SK-N-SH (cell line): ENCODE measurements at regions not wholly inside any gene's neighbourhood (a gene's known extent, or its start where the extent isn't known, plus 50 kb on each side); places are given as distances from the start of the nearest gene placed in this dataset.

Source experiments
- CTCF ChIA-PET: fragments of 300-600, 350-600 bp; formaldehyde crosslinking; extraction: SDS; loops from one replicate; lab custom pipeline; 2021; lab: Yijun Ruan, JAX
- POLR2A ChIA-PET: fragments of 350-600 bp; sonication (Branson Sonifier 250); formaldehyde crosslinking; extraction: SDS; loops from one replicate; lab custom pipeline; 2020; ENCODE audit warnings: antibody characterized with exemption, inconsistent platforms; lab: Yijun Ruan, JAX
- DNase-seq: peaks from one replicate; pipeline ENCODE4 v3.0.0; 2012
- H2AFZ ChIP-seq: fragments of 200-600 bp; sonication (generic); 2 replicates; pipeline ENCODE4 v1.8.1; 2016; ENCODE audit warnings: antibody characterized with exemption, mild to moderate bottlenecking, low read depth
- H3F3A ChIP-seq: fragments of 200-600 bp; sonication (generic); replicated peaks from 2 replicates; pipeline ENCODE3; 2016; ENCODE audit warnings: antibody characterized with exemption, mild to moderate bottlenecking; ENCODE audit not compliant: insufficient read depth
- H3K27ac ChIP-seq, 2 experiments: fragments of 200-500 bp in 1 of 2; fragments of 200-600 bp in 1 of 2; sonication (Bioruptor generic) in 1 of 2; sonication (generic), shearing (Covaris generic) in 1 of 2; 2 replicates each; pipeline versions ENCODE4 v1.5.1 to v1.6.1; 2014 to 2016; ENCODE audit warnings: low read depth in 2 of 2, inconsistent platforms in 1 of 2, low read length in 1 of 2, mild to moderate bottlenecking in 1 of 2, mixed read lengths in 1 of 2
- H3K27me3 ChIP-seq: fragments of 200-600 bp; sonication (generic), shearing (Covaris generic); 2 replicates; pipeline ENCODE4 v1.6.1; 2016; ENCODE audit warnings: mixed run types; ENCODE audit not compliant: insufficient read depth
- H3K36me3 ChIP-seq, 2 experiments: fragments of 200-500 bp in 1 of 2; fragments of 200-600 bp in 1 of 2; sonication (Bioruptor generic) in 1 of 2; sonication (generic) in 1 of 2; replicated peaks in 1 of 2; 2 replicates each; pipeline versions ENCODE3 to v1.5.1; 2014 to 2016; ENCODE audit warnings: low read length in 1 of 2, mild to moderate bottlenecking in 1 of 2; ENCODE audit not compliant: insufficient read depth in 2 of 2, control insufficient read depth in 1 of 2
- H3K4me1 ChIP-seq, 2 experiments: fragments of 200-500 bp in 1 of 2; fragments of 200-600 bp in 1 of 2; sonication (Bioruptor generic) in 1 of 2; sonication (generic), shearing (Covaris generic) in 1 of 2; 2 replicates each; pipeline versions ENCODE4 v1.5.1 to v1.6.1; 2014 to 2016; ENCODE audit warnings: low read depth in 1 of 2, low read length in 1 of 2, mixed run types in 1 of 2; ENCODE audit not compliant: insufficient read depth in 2 of 2, control insufficient read depth in 1 of 2
- H3K4me2 ChIP-seq: fragments of 200-600 bp; sonication (generic), shearing (Covaris generic); 2 replicates; pipeline ENCODE4 v1.6.1; 2017; ENCODE audit warnings: mixed run types
- H3K4me3 ChIP-seq, 2 experiments: fragments of 200-500 bp in 1 of 2; fragments of 200-600 bp in 1 of 2; sonication (Bioruptor generic) in 1 of 2; sonication (generic), shearing (Covaris generic) in 1 of 2; 2 replicates each; pipeline versions ENCODE4 v1.5.1 to v1.8.1; 2014 to 2016; ENCODE audit warnings: low read depth in 2 of 2, inconsistent platforms in 1 of 2, low read length in 1 of 2, mild to moderate bottlenecking in 1 of 2, mixed read lengths in 1 of 2, moderate library complexity in 1 of 2
- H3K79me2 ChIP-seq: fragments of 200-600 bp; sonication (generic); 2 replicates; pipeline ENCODE4 v1.8.1; 2017; ENCODE audit warnings: mild to moderate bottlenecking; ENCODE audit not compliant: insufficient read depth
- H3K9ac ChIP-seq: fragments of 200-600 bp; sonication (generic); 2 replicates; pipeline ENCODE4 v1.6.1; 2017; ENCODE audit warnings: mixed run types
- H3K9me2 ChIP-seq: fragments of 200-600 bp; sonication (generic); 2 replicates; pipeline ENCODE4 v1.6.1; 2017; ENCODE audit warnings: mixed run types
- H3K9me3 ChIP-seq: fragments of 200-600 bp; sonication (generic); 2 replicates; pipeline ENCODE4 v1.6.1; 2017; ENCODE audit warnings: mixed run types, mild to moderate bottlenecking, moderate library complexity
- H4K20me1 ChIP-seq: fragments of 200-600 bp; sonication (generic); 2 replicates; pipeline ENCODE4 v1.6.1; 2017; ENCODE audit warnings: mild to moderate bottlenecking, mixed run types; ENCODE audit not compliant: insufficient read depth
- FOSL2 ChIP-seq: IDR thresholded peaks from 2 replicates; pipeline ENCODE4 v1.4.0; 2012; ENCODE audit warnings: low read depth, mild to moderate bottlenecking, moderate library complexity, borderline replicate concordance
- FOXJ3 ChIP-seq: sonication (generic); formaldehyde crosslinking; IDR thresholded peaks from 2 replicates; pipeline ENCODE4 v1.5.1; 2020; ENCODE audit warnings: mild to moderate bottlenecking, missing genetic modification reagents
- IRF3 ChIP-seq: fragments of 150-350 bp; IDR thresholded peaks from 2 replicates; pipeline ENCODE4 v1.6.1; 2016; ENCODE audit warnings: mild to moderate bottlenecking, low read depth, low read length
- MAX ChIP-seq: IDR thresholded peaks from 2 replicates; pipeline ENCODE4 v1.4.0; 2012; ENCODE audit warnings: low read depth
- MEF2A ChIP-seq: IDR thresholded peaks from 2 replicates; pipeline ENCODE4 v1.4.0; 2012; ENCODE audit warnings: low read depth, borderline replicate concordance
- MXI1 ChIP-seq: IDR thresholded peaks from 2 replicates; pipeline ENCODE4 v1.6.1; 2012; ENCODE audit warnings: mild to moderate bottlenecking, low read depth, low read length, improper control_type of control experiment
- RAD21 ChIP-seq: IDR thresholded peaks from 2 replicates; pipeline ENCODE4 v1.6.1; 2012; ENCODE audit warnings: mild to moderate bottlenecking, low read length
- RCOR1 ChIP-seq: fragments of 150-350 bp; IDR thresholded peaks from 2 replicates; pipeline ENCODE4 v1.6.1; 2017; ENCODE audit warnings: antibody characterized with exemption, low read length
- RXRA ChIP-seq: IDR thresholded peaks from 2 replicates; pipeline ENCODE4 v1.4.0; 2012; ENCODE audit warnings: low read depth, mild to moderate bottlenecking, borderline replicate concordance
- SIN3A ChIP-seq: IDR thresholded peaks from 2 replicates; pipeline ENCODE4 v1.6.1; 2012; ENCODE audit warnings: low read depth, mild to moderate bottlenecking, low read length, moderate library complexity, borderline replicate concordance
- TCF12 ChIP-seq: IDR thresholded peaks from 2 replicates; pipeline ENCODE4 v1.4.0; 2012
- TEAD4 ChIP-seq: IDR thresholded peaks from 2 replicates; pipeline ENCODE4 v1.4.0; 2012; ENCODE audit warnings: mild to moderate bottlenecking, borderline replicate concordance; ENCODE audit not compliant: insufficient read depth
- USF1 ChIP-seq: IDR thresholded peaks from 2 replicates; pipeline ENCODE4 v1.4.0; 2012; ENCODE audit warnings: low read depth, borderline replicate concordance
- USF2 ChIP-seq: fragments of 150-350 bp; IDR thresholded peaks from 2 replicates; pipeline ENCODE4 v1.6.1; 2017; ENCODE audit warnings: antibody characterized with exemption, low read length, low read depth, borderline replicate concordance
- YY1 ChIP-seq: IDR thresholded peaks from 2 replicates; pipeline ENCODE4 v1.4.0; 2012; ENCODE audit warnings: low read depth, mild to moderate bottlenecking
- WGBS: methylation state at CpG from one replicate; pipeline ENCODE4 v1.1.6; 2017; ENCODE audit warnings: low lambda C conversion rate; 5-methylcytosine and 5-hydroxymethylcytosine counted together

- CTCF ChIA-PET: no interaction called here
- H3K9me3 ChIP-seq: no peaks in the 10 kb centered on the region
- WGBS: 70% methylated on average over 2 of the region's 2 CpGs
- H3F3A ChIP-seq: no peaks in the 10 kb centered on the region
- TF ChIP-seq SIN3A (no peak), USF2 (no peak), TCF12 (no peak), RCOR1 (no peak)
- no peak overlapping the region; the same call in 1 of the 2 replicates for H2AFZ ChIP-seq
- no peaks in the 10 kb centered on the region for H4K20me1 ChIP-seq
- H3K27ac ChIP-seq: no peak overlapping the region
- no peaks in the 10 kb centered on the region for H3K9me2 ChIP-seq
- DNase-seq: no peak
- no peak overlapping the region for H3K4me3 ChIP-seq
- no peaks in the 10 kb centered on the region for H3K79me2 ChIP-seq
- POLR2A ChIA-PET: no interaction called here
- H3K4me2 ChIP-seq: no peak overlapping the region
- no peaks in the 10 kb centered on the region for H3K27me3 ChIP-seq
- H3K36me3 ChIP-seq: no peaks in the 10 kb centered on the region
- H3K4me1 ChIP-seq: peaks cover 2 to 9% of the 10 kb centered on the region in 2 experiments; a peak in 2 of 4 replicates
- H3K9ac ChIP-seq: no peak overlapping the region
Measured at GRCh38 chr4:17081179-17081578, 182.7 kb upstream of the LDB2 start.

GRCh38 chr4:17077105-17077504 lies 178.7 kb upstream of the LDB2 start:
- H2AFZ ChIP-seq: no peak overlapping the region
- H3K4me2 ChIP-seq: no peak overlapping the region
- no peaks in the 10 kb centered on the region for H3K27me3 ChIP-seq
- H3F3A ChIP-seq: no peaks in the 10 kb centered on the region
- TF ChIP-seq IRF3: no peak
- no peak for TF ChIP-seq MAX
- no peak for TF ChIP-seq YY1
- TF ChIP-seq FOSL2: no peak
- TF ChIP-seq MXI1: no peak
- TF ChIP-seq FOXJ3 (CRISPR knock-in tag): no peak
- no peak for TF ChIP-seq RCOR1
- TF ChIP-seq RXRA: no peak
- no peak for TF ChIP-seq USF1
- no peak for TF ChIP-seq RAD21
- no peak for TF ChIP-seq TEAD4
- no peak for TF ChIP-seq MEF2A
- H3K27ac ChIP-seq: no peak overlapping the region
- ChIA-PET POLR2A (no interaction called here), CTCF (interaction anchor here (1.1 kb wide), 1 partner anchor 270 kb away, joined by 4 read pairs; no protein-coding TSS in a partner anchor)
- no peaks in the 10 kb centered on the region for H3K9me3 ChIP-seq
- no peak overlapping the region for H3K4me3 ChIP-seq
- no peak overlapping the region for H3K9ac ChIP-seq
- H3K79me2 ChIP-seq: no peaks in the 10 kb centered on the region
- peaks cover 0 to 9% of the 10 kb centered on the region in 2 experiments; a peak in 2 of 4 replicates for H3K4me1 ChIP-seq
- H4K20me1 ChIP-seq: no peaks in the 10 kb centered on the region
- 75% methylated on average over 3 of the region's 5 CpGs for WGBS
- no peaks in the 10 kb centered on the region for H3K9me2 ChIP-seq
- no peak for DNase-seq
- H3K36me3 ChIP-seq: no peaks in the 10 kb centered on the region
